Fibroblast of upper back skin (primary cell): ENCODE measurements at regions not wholly inside any gene's neighbourhood (a gene's known extent, or its start where the extent isn't known, plus 50 kb on each side); places are given as distances from the start of the nearest gene placed in this dataset.

Experiments used
- DNase-seq: peaks from one replicate; pipeline ENCODE4 v3.0.0-alpha.2; 2013

DNA sequence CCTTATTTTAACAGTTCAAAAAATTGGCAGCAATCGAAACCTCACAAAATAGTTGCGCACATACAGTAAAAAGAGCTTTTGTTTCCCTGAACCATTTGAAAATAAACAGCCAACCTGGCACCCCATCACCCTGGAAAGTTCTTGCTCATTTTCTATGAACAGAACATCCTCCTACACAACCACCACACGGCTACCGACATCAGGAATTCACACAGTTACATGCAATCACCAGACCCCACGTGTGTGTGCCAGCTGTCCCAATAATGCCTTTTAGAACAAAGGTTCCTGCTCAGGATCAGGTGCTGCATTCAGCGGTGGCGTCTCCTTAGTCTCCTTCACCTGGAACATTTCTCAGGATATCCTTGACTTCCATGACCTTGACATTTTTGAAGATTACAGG is 186.5 kb downstream of the KLF13 start:
- DNase-seq = no peak

DNA sequence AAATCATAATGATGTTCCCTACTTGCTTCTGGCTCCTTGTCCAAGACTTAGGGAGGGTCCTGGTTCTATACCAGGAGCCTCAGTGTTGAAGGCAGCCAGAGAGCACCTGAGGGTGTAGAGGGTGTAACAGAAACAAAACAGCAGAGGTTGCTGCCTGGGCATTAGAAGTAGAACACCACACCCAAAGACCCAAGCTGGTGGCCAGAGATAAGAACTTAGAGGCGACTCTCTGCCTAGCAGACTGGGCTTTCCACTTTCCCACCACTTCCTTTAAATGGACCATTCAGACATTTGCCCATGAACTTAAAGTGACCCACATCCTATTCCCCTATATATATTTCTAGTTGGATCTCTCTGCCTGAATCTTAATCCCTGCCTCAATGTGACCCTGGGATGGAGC is 189.8 kb downstream of the KLF13 start:
- no peak for DNase-seq

GRCh38 chr15:31516874-31517273 is 190.2 kb downstream of the KLF13 start:
- no peak for DNase-seq

DNA sequence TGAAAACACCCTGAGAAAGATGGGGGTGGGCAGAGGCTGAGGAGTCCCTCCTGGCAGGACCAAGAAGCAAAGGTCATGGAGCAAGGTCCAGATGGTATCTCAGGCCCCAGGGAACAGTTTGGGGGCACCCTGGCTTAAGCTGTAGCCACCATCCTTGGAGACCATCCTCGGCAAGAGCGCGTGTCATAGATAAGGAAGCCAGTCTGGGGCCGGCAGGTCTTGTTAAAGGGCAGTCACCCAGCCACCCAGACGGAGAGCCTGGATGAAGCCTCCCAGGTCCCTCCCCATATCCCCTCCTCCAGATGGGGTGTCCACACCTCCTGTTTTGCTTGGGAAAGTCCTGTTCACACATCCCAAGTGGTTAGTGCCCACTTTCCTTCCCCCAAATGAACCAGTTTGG is 191.1 kb downstream of the KLF13 start:
- no peak for DNase-seq

GRCh38 chr15:31522028-31522427 is 195.4 kb downstream of the KLF13 start:
- no peak for DNase-seq

DNA sequence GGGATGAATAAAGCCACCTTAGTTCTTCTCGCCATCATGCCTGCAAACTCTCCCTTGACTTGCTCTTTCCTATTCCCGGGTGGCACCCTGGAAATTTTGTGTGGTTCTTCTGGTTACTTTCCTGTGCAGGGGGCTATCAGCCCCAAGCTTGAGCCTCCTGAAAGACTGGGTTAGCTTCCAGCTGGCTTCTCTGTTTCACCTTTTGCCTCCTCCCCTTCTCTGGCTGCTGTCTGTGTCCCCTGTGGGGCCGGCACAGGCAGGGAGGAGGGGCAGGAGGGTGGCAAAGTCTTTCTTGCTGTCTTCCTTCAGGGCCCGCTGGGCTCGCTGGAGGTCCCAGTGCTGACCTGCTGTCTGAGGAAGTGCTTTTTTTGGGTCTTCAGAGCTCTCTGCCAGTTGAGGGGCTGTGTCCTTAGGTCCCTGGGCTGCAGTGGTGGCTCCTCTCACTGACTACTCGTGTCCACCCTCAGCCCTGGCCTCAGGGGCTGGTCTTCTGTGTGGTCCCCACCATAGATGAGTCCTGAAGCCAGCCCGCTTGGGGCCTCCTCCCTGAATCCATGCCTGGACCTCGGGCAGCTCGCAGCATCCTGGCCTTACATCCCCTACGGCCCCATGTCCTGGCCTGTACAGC is 196.5 kb downstream of the KLF13 start:
- DNase-seq = no peak

DNA sequence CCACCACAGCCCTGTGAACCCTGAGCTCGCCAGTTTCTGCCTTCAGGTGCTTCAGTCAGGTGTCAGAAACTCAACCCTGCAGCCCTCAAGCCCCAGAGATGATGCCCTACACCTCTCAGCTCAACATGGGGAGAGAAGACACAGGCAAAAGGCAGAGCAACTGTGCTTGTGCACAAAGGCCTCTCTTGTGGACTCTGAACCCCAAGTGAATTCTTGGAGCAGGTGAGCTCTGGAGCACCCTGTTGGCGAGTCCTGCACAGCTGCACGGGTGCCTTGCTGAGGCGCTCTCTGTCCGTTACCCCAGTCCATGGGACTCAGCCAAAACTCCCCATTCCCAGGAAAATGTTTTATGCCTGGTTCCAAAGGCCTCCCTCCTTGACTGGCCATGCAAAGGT is 197.0 kb downstream of the KLF13 start:
- no peak for DNase-seq

DNA sequence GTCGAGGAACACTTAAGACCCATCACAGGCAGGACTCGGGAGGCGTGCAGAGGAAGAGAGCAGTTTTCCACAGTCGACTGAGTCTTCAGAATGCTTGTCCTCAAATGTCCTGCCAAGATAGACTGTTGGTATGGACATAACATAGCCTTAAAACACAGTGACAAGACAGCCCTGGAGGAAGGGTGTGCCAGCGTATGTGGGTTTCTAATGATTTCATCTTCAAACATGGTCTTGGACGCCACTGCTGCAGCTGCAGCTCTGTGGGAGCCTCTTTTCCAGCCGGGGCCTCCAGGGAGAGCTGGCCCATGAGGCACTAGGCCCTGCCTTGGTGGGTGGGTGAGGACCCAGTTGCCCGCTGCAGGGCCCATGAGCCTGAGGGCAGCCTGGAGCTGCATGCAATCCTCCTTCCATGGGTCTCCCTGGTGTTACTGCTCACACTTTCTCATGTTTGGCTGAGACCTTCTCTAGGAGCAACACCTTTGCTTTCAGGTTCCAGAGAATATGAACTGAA is 198.6 kb downstream of the KLF13 start:
- DNase-seq = no peak

GRCh38 chr15:31525988-31526665 is 199.5 kb downstream of the KLF13 start:
- DNase-seq = no peak

DNA sequence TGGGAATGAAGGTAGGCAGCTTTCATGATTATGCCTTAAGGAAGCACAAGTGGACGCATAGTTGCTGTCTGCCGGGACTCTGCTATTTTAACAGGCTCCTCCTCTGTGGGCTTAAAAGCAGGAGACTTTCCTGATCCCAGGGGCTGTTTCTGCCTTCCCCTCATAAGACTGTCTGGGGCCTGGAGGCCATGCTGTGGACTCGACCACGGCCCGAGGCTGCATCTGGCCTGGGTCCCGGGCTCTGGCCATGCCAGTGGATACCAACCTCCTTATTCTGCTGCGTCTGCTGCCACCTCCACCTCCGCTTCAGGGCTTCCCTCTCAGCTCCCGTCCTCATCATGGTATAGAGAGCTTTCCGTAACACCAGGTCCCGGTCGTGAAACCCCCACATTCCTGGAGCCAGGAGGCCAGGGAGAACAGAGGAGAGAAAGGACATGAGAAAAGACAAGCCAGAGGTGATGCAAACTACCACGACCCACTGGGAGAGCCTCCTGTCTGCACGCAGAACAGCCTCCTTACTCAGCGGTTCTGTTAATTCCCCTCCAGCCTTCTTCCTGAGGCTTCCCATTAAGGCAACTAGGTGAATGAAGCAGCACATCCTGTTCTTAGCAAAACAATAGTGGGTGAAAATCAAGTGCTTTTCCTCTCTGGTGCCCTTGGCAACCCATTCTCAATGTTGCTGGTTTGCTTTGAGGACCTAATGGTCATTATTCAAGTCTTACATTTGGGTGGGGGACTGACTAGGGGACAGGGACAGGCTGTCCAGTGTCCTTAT is 200.5 kb downstream of the KLF13 start:
- no peak for DNase-seq

- DNase-seq = no peak
Measured at GRCh38 chr15:31528846-31529245, 202.2 kb downstream of the KLF13 start.

- DNase-seq = no peak
Measured at GRCh38 chr15:31537770-31538592, 211.3 kb downstream of the KLF13 start.

DNA sequence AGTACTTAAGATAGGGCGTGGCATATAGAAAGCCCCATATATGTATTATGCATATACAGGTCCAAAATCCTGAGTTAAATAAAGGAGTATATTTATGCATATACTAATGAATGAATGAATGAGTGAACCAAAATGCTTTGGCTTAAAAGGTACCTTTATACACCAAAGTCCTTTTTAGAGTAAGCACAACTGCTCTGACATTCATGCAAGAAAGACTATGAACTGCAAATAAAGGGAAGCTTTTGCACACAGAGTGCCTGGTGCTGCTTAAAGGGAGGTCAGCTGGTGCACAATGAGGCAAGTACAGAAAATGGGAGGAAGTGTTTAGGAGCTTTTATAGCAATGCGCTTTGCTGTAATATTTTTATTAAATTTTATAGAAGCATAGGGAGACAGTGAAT is 214.0 kb downstream of the KLF13 start:
- no peak for DNase-seq

DNA sequence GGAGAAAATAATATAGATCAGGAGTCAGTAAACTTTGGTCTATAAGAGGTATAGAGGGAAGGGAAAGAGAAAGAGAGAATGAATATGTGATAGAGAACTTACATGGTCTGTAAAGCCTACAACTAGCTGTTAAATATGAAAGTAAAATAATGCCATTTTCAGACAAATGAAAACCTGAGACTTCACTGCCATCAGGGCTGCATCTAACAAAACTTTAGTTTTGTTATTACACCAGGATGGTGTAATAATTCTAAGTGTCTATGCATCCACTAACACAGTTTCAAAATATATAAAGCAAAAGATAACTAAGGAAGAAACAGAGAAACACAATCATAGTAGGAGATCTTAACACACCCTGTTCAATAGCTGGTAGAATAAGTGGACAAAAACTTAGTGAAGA is 217.7 kb downstream of the KLF13 start:
- DNase-seq = no peak

GRCh38 chr15:31545257-31545656 is 218.6 kb downstream of the KLF13 start:
- no peak for DNase-seq

GRCh38 chr15:31550211-31550977 is 223.8 kb downstream of the KLF13 start:
- DNase-seq = no peak

GRCh38 chr15:31551323-31551722 is 224.7 kb downstream of the KLF13 start:
- DNase-seq = no peak

GRCh38 chr15:31552482-31553099 is 226.0 kb downstream of the KLF13 start:
- DNase-seq = no peak

- DNase-seq = peak; percentile 85
Measured at GRCh38 chr15:31554261-31554660, 227.6 kb downstream of the KLF13 start.

DNA sequence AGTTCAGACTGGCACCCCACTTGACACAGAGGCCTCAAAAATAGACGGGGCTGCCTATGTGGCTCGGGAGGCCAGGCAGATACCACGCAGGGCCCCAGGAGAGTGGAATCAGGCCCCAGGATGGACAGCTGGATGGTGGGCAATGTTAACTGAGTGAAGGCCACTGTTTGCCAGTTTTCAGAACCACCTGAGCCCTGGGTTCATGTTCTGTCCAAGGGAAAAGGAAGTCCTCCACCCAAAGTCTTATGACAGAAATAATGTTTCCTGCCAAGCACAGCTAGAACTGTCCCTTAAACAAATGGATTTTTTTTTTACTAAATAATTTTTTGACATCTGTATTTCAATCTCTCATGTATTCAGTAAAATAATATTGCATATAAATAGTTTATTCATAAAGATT is 228.4 kb downstream of the KLF13 start:
- DNase-seq = no peak

GRCh38 chr15:31556494-31557150 is 230.0 kb downstream of the KLF13 start:
- DNase-seq = no peak
